HCT116 (cell line): ENCODE measurements at regions not wholly inside any gene's neighbourhood (a gene's known extent, or its start where the extent isn't known, plus 50 kb on each side); places are given as distances from the start of the nearest gene placed in this dataset.

Source experiments
- ATAC-seq: fragments of 200-7000 bp; cut with Tn5 transposase; 2 replicates; pipeline ENCODE4 v1.9.1; 2020; ENCODE audit warnings: mild to moderate bottlenecking, moderate library complexity
- BruUV-seq: library from RNA; stranded (reverse); fragments of 400-500 nt; replicated peaks from 2 replicates; lab custom pipeline; 2021; lab: Mats Ljungman, UMichigan
- CTCF ChIA-PET: fragments of 300-600 bp; sonication (Branson Sonifier 250); formaldehyde crosslinking; loops from one replicate; lab custom pipeline; 2021; ENCODE audit warnings: antibody characterized with exemption; lab: Charles Lee
- POLR2A ChIA-PET: fragments of 300-600, 350-600 bp; sonication (Branson Sonifier 250); formaldehyde crosslinking; loops from one replicate; lab custom pipeline; 2021; ENCODE audit warnings: antibody characterized with exemption; lab: Charles Lee
- RAD21 ChIA-PET, 2 experiments: fragments of 300-600 bp; sonication (Branson Sonifier 250); formaldehyde crosslinking; loops; one replicate each; lab custom pipeline; 2023; ENCODE audit warnings: low total read pairs in 2 of 2; ENCODE audit not compliant: uncharacterized antibody in 2 of 2, unreplicated experiment in 2 of 2, low non-redundant PET in 1 of 2; lab: Charles Lee
- DNase-seq: peaks from one replicate; pipeline ENCODE4 v3.0.0-alpha.2; 2010; ENCODE audit warnings: low read depth, low spot score
- H2AFZ ChIP-seq: fragments of 200-600 bp; shearing (Covaris generic), sonication (generic); 2 replicates; pipeline ENCODE4 v1.6.1; 2017; ENCODE audit warnings: low read depth, mixed run types, mixed read lengths, antibody characterized with exemption, low read length; ENCODE audit not compliant: poor library complexity, severe bottlenecking
- H3K27ac ChIP-seq: 2 replicates; pipeline ENCODE4 v1.5.1; 2012; ENCODE audit warnings: low read depth, low read length
- H3K27me3 ChIP-seq: fragments of 200-600 bp; sonication (generic); 2 replicates; pipeline ENCODE4 v1.6.1; 2016; ENCODE audit warnings: mixed run types, low read length, mixed read lengths; ENCODE audit not compliant: insufficient read depth
- H3K36me3 ChIP-seq, 2 experiments: fragments of 200-500 bp in 1 of 2; fragments of 200-600 bp in 1 of 2; sonication (Bioruptor generic) in 1 of 2; sonication (generic) in 1 of 2; 2 replicates each; pipeline versions ENCODE4 v1.5.1 to v1.6.1; 2014 to 2016; ENCODE audit warnings: low read length in 2 of 2, inconsistent platforms in 1 of 2, mixed read lengths in 1 of 2, mixed run types in 1 of 2; ENCODE audit not compliant: insufficient read depth in 2 of 2, control insufficient read depth in 1 of 2
- H3K4me1 ChIP-seq, 2 experiments: fragments of 200-600 bp in 1 of 2; sonication (generic) in 1 of 2; 2 replicates each; pipeline versions ENCODE4 v1.5.1 to v1.6.1; 2012 to 2017; ENCODE audit warnings: low read length in 2 of 2, inconsistent platforms in 1 of 2, mild to moderate bottlenecking in 1 of 2, mixed read lengths in 1 of 2, mixed run types in 1 of 2, moderate library complexity in 1 of 2; ENCODE audit not compliant: insufficient read depth in 2 of 2, control insufficient read depth in 1 of 2
- H3K4me2 ChIP-seq: fragments of 200-600 bp; sonication (generic); 2 replicates; pipeline ENCODE4 v1.6.1; 2017; ENCODE audit warnings: mixed run types, low read length, mixed read lengths
- H3K4me3 ChIP-seq, 2 experiments: fragments of 200-600 bp in 1 of 2; sonication (generic) in 1 of 2; replicated peaks in 1 of 2; 2 replicates each; pipeline ENCODE4 v1.5.1; 2011 to 2016; ENCODE audit warnings: low read length in 2 of 2, control low read depth in 1 of 2, low read depth in 1 of 2, mild to moderate bottlenecking in 1 of 2, mixed read lengths in 1 of 2, mixed run types in 1 of 2
- H3K79me2 ChIP-seq: fragments of 200-600 bp; sonication (generic); 2 replicates; pipeline ENCODE4 v1.6.1; 2017; ENCODE audit warnings: mild to moderate bottlenecking, mixed run types, low read length, moderate library complexity, mixed read lengths; ENCODE audit not compliant: insufficient read depth
- H3K9ac ChIP-seq: fragments of 200-600 bp; sonication (generic); 2 replicates; pipeline ENCODE4 v1.6.1; 2016; ENCODE audit warnings: low read length, mixed read lengths
- H3K9me2 ChIP-seq: fragments of 200-600 bp; sonication (generic), shearing (Covaris generic); 2 replicates; pipeline ENCODE4 v1.6.1; 2017; ENCODE audit warnings: mixed run types, mild to moderate bottlenecking, moderate library complexity; ENCODE audit not compliant: insufficient read depth
- H3K9me3 ChIP-seq, 2 experiments: fragments of 200-500 bp in 1 of 2; fragments of 200-600 bp in 1 of 2; sonication (Bioruptor generic) in 1 of 2; sonication (generic) in 1 of 2; 2 replicates each; pipeline ENCODE4 v1.6.1; 2014 to 2017; ENCODE audit warnings: low read length in 2 of 2, mixed read lengths in 2 of 2, inconsistent platforms in 1 of 2, low read depth in 1 of 2, mild to moderate bottlenecking in 1 of 2, mixed run types in 1 of 2, moderate library complexity in 1 of 2; ENCODE audit not compliant: control insufficient read depth in 1 of 2, insufficient read depth in 1 of 2
- H4K20me1 ChIP-seq: fragments of 200-600 bp; sonication (generic), shearing (Covaris generic); 2 replicates; pipeline ENCODE4 v1.6.1; 2017; ENCODE audit warnings: mixed run types, mild to moderate bottlenecking, moderate library complexity; ENCODE audit not compliant: insufficient read depth
- ATF3 ChIP-seq: IDR thresholded peaks from 2 replicates; pipeline ENCODE4 v1.6.1; 2012
- CEBPB ChIP-seq: IDR thresholded peaks from 2 replicates; pipeline ENCODE4 v1.6.1; 2012; ENCODE audit warnings: low read depth
- EGR1 ChIP-seq: IDR thresholded peaks from 2 replicates; pipeline ENCODE4 v1.6.1; 2012; ENCODE audit warnings: low read depth
- ELF1 ChIP-seq: IDR thresholded peaks from 2 replicates; pipeline ENCODE4 v1.6.1; 2012; ENCODE audit warnings: low read depth, borderline replicate concordance
- FOSL1 ChIP-seq: IDR thresholded peaks from 2 replicates; pipeline ENCODE4 v1.6.1; 2012; ENCODE audit warnings: low read depth
- POLR2A ChIP-seq: IDR thresholded peaks from 2 replicates; pipeline ENCODE4 v1.7.0; 2011; ENCODE audit warnings: borderline replicate concordance; ENCODE audit not compliant: insufficient read depth, insufficient read length; ENCODE audit errors: extremely low read depth
- POLR2AphosphoS5 ChIP-seq: IDR thresholded peaks from 2 replicates; pipeline ENCODE4 v1.6.1; 2011; ENCODE audit warnings: mild to moderate bottlenecking, low read depth, low read length, moderate library complexity
- TCF7L2 ChIP-seq: IDR thresholded peaks from 2 replicates; pipeline ENCODE4 v1.7.0; 2011; ENCODE audit warnings: borderline replicate concordance, inconsistent platforms; ENCODE audit not compliant: insufficient read depth, insufficient read length; ENCODE audit errors: extremely low read depth
- YY1 ChIP-seq: IDR thresholded peaks from 2 replicates; pipeline ENCODE4 v1.6.1; 2011; ENCODE audit warnings: low read length, low read depth, moderate library complexity, mild to moderate bottlenecking; ENCODE audit not compliant: insufficient replicate concordance; ENCODE audit errors: extremely low read depth
- ZFX ChIP-seq: fragments of 450-650 bp; IDR thresholded peaks from 2 replicates; pipeline ENCODE4 v1.6.1; 2017
- intact Hi-C: fragments of 100-400 bp; cut with micrococcal nuclease; formaldehyde crosslinking; loops from 2 replicates; pipeline ENCODE4 v1.10.0; 2022
- TF ChIP-seq, protein P1 (sequence below): IDR thresholded peaks from 2 replicates; pipeline ENCODE4 v1.6.1; 2012; ENCODE audit warnings: low read depth
- TF ChIP-seq, protein P2 (sequence below), 3 experiments: fragments of 200-600 bp in 1 of 3; sonication (generic) in 1 of 3; IDR thresholded peaks in 2 of 3; conservative IDR thresholded peaks in 1 of 3; 2 replicates each; pipeline ENCODE4 v1.5.1; 2012 to 2017; ENCODE audit warnings: low read depth in 2 of 3, low read length in 2 of 3, antibody characterized with exemption in 1 of 3, borderline replicate concordance in 1 of 3, control low read depth in 1 of 3, mild to moderate bottlenecking in 1 of 3, mixed read lengths in 1 of 3, mixed run types in 1 of 3, moderate library complexity in 1 of 3; ENCODE audit not compliant: insufficient read depth in 1 of 3

DNA sequence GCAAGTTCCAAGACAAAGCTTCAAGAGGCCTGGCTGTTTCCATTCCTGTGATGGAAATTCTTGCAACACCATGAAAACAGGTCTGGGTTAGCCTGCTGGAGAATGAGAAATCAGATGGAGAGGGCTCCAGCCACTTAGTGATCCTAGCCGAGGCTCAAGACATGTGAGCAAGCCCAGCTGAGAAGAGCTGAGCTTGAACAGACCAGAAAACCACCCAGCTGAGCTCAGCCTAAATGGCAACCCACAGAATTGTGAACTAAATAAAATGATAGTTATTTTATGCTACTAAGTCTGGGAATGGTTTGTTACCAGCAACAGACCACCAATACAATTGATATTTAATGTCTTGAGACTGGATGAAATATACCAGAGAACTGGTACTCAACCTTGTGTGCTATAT is 494.5 kb downstream of the RMST start:
- Histone ChIP-seq H3K9ac (no peak overlapping the region), H3K4me3 (no peak overlapping the region), H3K27me3 (no peaks in the 10 kb centered on the region), H3K36me3 (no peaks in the 10 kb centered on the region), H3K4me2 (no peak overlapping the region), H3K9me2 (no peaks in the 10 kb centered on the region), H3K9me3 (no peaks in the 10 kb centered on the region), H3K27ac (no peak overlapping the region), H2AFZ (no peak overlapping the region), H3K79me2 (no peaks in the 10 kb centered on the region), H4K20me1 (no peaks in the 10 kb centered on the region), H3K4me1 (no peaks in the 10 kb centered on the region)
- ChIA-PET RAD21 (no interaction called here), POLR2A (no interaction called here), CTCF (no interaction called here)
- intact Hi-C loops: no loop called here
- TF ChIP-seq, protein P1, sequence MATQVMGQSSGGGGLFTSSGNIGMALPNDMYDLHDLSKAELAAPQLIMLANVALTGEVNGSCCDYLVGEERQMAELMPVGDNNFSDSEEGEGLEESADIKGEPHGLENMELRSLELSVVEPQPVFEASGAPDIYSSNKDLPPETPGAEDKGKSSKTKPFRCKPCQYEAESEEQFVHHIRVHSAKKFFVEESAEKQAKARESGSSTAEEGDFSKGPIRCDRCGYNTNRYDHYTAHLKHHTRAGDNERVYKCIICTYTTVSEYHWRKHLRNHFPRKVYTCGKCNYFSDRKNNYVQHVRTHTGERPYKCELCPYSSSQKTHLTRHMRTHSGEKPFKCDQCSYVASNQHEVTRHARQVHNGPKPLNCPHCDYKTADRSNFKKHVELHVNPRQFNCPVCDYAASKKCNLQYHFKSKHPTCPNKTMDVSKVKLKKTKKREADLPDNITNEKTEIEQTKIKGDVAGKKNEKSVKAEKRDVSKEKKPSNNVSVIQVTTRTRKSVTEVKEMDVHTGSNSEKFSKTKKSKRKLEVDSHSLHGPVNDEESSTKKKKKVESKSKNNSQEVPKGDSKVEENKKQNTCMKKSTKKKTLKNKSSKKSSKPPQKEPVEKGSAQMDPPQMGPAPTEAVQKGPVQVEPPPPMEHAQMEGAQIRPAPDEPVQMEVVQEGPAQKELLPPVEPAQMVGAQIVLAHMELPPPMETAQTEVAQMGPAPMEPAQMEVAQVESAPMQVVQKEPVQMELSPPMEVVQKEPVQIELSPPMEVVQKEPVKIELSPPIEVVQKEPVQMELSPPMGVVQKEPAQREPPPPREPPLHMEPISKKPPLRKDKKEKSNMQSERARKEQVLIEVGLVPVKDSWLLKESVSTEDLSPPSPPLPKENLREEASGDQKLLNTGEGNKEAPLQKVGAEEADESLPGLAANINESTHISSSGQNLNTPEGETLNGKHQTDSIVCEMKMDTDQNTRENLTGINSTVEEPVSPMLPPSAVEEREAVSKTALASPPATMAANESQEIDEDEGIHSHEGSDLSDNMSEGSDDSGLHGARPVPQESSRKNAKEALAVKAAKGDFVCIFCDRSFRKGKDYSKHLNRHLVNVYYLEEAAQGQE: no peak
- no peak for DNase-seq
- ATAC-seq: no peak
- no TSS peak for BruUV-seq

- TF ChIP-seq TCF7L2 (no peak), CEBPB (no peak), EGR1 (no peak), POLR2A (no peak), ZFX (no peak), YY1 (no peak), ELF1 (no peak), ATF3 (no peak), FOSL1 (no peak), POLR2AphosphoS5 (no peak)
- TF ChIP-seq, protein P2, sequence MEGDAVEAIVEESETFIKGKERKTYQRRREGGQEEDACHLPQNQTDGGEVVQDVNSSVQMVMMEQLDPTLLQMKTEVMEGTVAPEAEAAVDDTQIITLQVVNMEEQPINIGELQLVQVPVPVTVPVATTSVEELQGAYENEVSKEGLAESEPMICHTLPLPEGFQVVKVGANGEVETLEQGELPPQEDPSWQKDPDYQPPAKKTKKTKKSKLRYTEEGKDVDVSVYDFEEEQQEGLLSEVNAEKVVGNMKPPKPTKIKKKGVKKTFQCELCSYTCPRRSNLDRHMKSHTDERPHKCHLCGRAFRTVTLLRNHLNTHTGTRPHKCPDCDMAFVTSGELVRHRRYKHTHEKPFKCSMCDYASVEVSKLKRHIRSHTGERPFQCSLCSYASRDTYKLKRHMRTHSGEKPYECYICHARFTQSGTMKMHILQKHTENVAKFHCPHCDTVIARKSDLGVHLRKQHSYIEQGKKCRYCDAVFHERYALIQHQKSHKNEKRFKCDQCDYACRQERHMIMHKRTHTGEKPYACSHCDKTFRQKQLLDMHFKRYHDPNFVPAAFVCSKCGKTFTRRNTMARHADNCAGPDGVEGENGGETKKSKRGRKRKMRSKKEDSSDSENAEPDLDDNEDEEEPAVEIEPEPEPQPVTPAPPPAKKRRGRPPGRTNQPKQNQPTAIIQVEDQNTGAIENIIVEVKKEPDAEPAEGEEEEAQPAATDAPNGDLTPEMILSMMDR (IDR thresholded peaks at IDR 0.05 in 2 of 3, conservative IDR thresholded peaks at IDR 0.05 in 1 of 3; ENCODE audit: borderline replicate concordance in 1 of 3, insufficient read depth in 1 of 3, low read depth in 2 of 3, low read length in 2 of 3): no peak
- H3K9ac ChIP-seq: no peak overlapping the region
- H2AFZ ChIP-seq: no peak overlapping the region
- no peaks in the 10 kb centered on the region for H3K36me3 ChIP-seq
- H3K4me3 ChIP-seq: no peak overlapping the region
- no peaks in the 10 kb centered on the region for H3K79me2 ChIP-seq
- ChIA-PET POLR2A (no interaction called here), CTCF (interaction anchor here (0.8 to 2.2 kb wide), 5 partner anchors 9 to 970 kb away, joined by 3 to 12 read pairs (median 3); no protein-coding TSS in a partner anchor), RAD21 (no interaction called here)
- no peak for ATAC-seq
- no peaks in the 10 kb centered on the region for H3K27me3 ChIP-seq
- no peaks in the 10 kb centered on the region for H3K9me2 ChIP-seq
- H4K20me1 ChIP-seq: no peaks in the 10 kb centered on the region
- H3K27ac ChIP-seq: no peak overlapping the region
- intact Hi-C loops: loop anchor here (2.0 kb wide), 2 partner anchors 969 to 1381 kb away; no protein-coding TSS in a partner anchor
- no peak overlapping the region for H3K4me2 ChIP-seq
- H3K9me3 ChIP-seq: no peaks in the 10 kb centered on the region
- no peak for DNase-seq
- no TSS peak for BruUV-seq
- no peaks in the 10 kb centered on the region for H3K4me1 ChIP-seq
Measured at GRCh38 chr12:97960225-97960624, 497.6 kb downstream of the RMST start.
